Heart right ventricle (tissue), 16 donors: ENCODE measurements at regions not wholly inside any gene's neighbourhood (a gene's known extent, or its start where the extent isn't known, plus 50 kb on each side); places are given as distances from the start of the nearest gene placed in this dataset.

ENCODE experiments used
- ATAC-seq, 8 donors: fragments of 200-7000 bp; cut with Tn5 transposase; one replicate each; pipeline ENCODE4 v1.9.1; 2020; ENCODE audit warnings: mild to moderate bottlenecking in 8 of 8, moderate library complexity in 8 of 8, moderate number of reproducible peaks in 1 of 8
- DNase-seq, 2 donors: peaks; one replicate each; pipeline ENCODE4 v3.0.0-alpha.2; 2020
- H3K27ac ChIP-seq, 10 donors: fragments of 200-600 bp; sonication (generic) in 2 of 10; one replicate each; pipeline versions ENCODE4 v1.5.0 to v1.8.0; 2020 to 2022; ENCODE audit warnings: mild to moderate bottlenecking in 3 of 10
- H3K27me3 ChIP-seq, 7 donors: fragments of 200-600 bp; one replicate each; pipeline ENCODE4 v1.8.0; 2021 to 2022; ENCODE audit warnings: mild to moderate bottlenecking in 2 of 7
- H3K36me3 ChIP-seq, 9 donors: fragments of 200-600 bp; sonication (generic) in 1 of 9; one replicate each; pipeline versions ENCODE4 v1.5.0 to v1.8.0; 2020 to 2022; ENCODE audit warnings: mild to moderate bottlenecking in 2 of 9
- H3K4me1 ChIP-seq, 9 donors: fragments of 200-600 bp; sonication (generic) in 1 of 9; one replicate each; pipeline versions ENCODE4 v1.5.0 to v1.8.0; 2020 to 2022; ENCODE audit warnings: mild to moderate bottlenecking in 4 of 9
- H3K4me3 ChIP-seq, 10 donors: fragments of 200-600 bp; sonication (generic) in 2 of 10; one replicate each; pipeline versions ENCODE4 v1.5.0 to v1.8.0; 2020 to 2022; ENCODE audit warnings: mild to moderate bottlenecking in 7 of 10, moderate library complexity in 2 of 10
- H3K9me3 ChIP-seq, 11 donors: fragments of 200-600 bp in 10 of 11; sonication (generic) in 2 of 11; one replicate each; pipeline versions ENCODE4 v1.5.0 to v1.8.0; 2013 to 2022; ENCODE audit warnings: mild to moderate bottlenecking in 2 of 11, control low read depth in 1 of 11, moderate library complexity in 1 of 11
- WGBS, 2 donors: extraction: QIAGEN DNeasy Blood & Tissue Kit; methylation state at CpG; one replicate each; pipeline ENCODE4 v1.1.7; 2013; ENCODE audit warnings: inconsistent platforms in 1 of 2; 5-methylcytosine and 5-hydroxymethylcytosine counted together
- intact Hi-C, 10 donors: fragments of 100-400 bp; cut with DNase I; formaldehyde crosslinking; loops; one replicate each; pipeline versions ENCODE4 v1.11.1 to v1.14.2; 2022
- TF ChIP-seq, protein P1 (sequence below), 9 donors: fragments of 200-600 bp; sonication (generic) in 2 of 9; IDR thresholded peaks; one replicate each; pipeline versions ENCODE4 v1.5.0 to v1.8.0; 2021 to 2022; ENCODE audit warnings: antibody characterized with exemption in 9 of 9, mild to moderate bottlenecking in 5 of 9, moderate library complexity in 1 of 9
- donor health status: Arrhythmogenic right ventricular cardiomyopathy.
- donor health status: ischemic (EF 13 %, LVEDD 7.1; RV severe dilation, severe dysfunction).
- donor health status: healthy with polysubstance abuse.
- donor health status: DM: no; HTN: yes; CAD: no.
- donor health status: DM: no; HTN: no; CAD: no.
- donor health status: ischemic (EF 25% LVEDD 6.9; RV normal size, moderate dysfunction).
- donor health status: ischemic (EF 25% LVEDD 5.7; RV mildly dilated, moderate dysfunction).
- donor health status: healthy.
- donor health status: DM: yes; HTN: yes; CAD: no.
- donor health status: Ischemic cardiomyopathy.
- donor health status: ischemic (EF 35%, LVEDD 5.7; RV mildly dilated, moderate dysfunction).
- donor health status: nonischemic (EF 11% LVEDD 7.7; RV severe dilation, severe dysfunction).
- donor health status: DM: yes; HTN: yes; CAD: no.
- donor health status: PGD.
- donor health status: ischemic (EF 29% LVEDD 5.4; RV normal size, mild dysfunction).
- donor health status: nonischemic (EF 23%, LVEDD 6.1; RV moderate dilation, normal function).

DNA sequence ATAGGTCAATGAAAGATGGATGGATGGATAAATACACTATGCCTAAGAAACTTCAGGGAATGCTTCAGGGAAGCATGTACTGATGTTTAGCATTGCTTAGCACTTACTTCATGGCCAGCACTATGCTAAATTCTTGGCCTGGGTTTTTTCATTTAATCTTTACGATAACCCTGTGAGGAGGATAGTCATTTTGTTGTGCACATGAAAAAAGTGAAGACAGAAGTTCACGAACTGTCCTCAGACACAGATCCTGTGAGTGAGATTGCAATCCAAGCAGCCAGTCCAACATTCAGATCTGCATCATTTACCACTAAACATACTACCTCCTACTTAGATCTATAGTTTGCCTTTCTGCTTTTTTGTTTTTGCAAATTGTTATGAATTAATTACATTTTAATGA is 510.8 kb upstream of the AGTR1 start:
- TF ChIP-seq, protein P1, sequence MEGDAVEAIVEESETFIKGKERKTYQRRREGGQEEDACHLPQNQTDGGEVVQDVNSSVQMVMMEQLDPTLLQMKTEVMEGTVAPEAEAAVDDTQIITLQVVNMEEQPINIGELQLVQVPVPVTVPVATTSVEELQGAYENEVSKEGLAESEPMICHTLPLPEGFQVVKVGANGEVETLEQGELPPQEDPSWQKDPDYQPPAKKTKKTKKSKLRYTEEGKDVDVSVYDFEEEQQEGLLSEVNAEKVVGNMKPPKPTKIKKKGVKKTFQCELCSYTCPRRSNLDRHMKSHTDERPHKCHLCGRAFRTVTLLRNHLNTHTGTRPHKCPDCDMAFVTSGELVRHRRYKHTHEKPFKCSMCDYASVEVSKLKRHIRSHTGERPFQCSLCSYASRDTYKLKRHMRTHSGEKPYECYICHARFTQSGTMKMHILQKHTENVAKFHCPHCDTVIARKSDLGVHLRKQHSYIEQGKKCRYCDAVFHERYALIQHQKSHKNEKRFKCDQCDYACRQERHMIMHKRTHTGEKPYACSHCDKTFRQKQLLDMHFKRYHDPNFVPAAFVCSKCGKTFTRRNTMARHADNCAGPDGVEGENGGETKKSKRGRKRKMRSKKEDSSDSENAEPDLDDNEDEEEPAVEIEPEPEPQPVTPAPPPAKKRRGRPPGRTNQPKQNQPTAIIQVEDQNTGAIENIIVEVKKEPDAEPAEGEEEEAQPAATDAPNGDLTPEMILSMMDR (IDR thresholded peaks at IDR 0.05) = no peak
- Histone ChIP-seq H3K4me3 (no peak overlapping the region), H3K36me3 (no peaks in the 10 kb centered on the region), H3K27me3 (no peaks in the 10 kb centered on the region), H3K27ac (no peak overlapping the region), H3K9me3 (peaks cover 0 to 9% (median 0%) of the 10 kb centered on the region in 11 donors), H3K4me1 (no peaks in the 10 kb centered on the region)
- DNase-seq (no peak), ATAC-seq (no peak)
- intact Hi-C loops = no loop called here
- 54 to 62% methylated on average over 2 of the region's 2 CpGs for WGBS, 2 donors

DNA sequence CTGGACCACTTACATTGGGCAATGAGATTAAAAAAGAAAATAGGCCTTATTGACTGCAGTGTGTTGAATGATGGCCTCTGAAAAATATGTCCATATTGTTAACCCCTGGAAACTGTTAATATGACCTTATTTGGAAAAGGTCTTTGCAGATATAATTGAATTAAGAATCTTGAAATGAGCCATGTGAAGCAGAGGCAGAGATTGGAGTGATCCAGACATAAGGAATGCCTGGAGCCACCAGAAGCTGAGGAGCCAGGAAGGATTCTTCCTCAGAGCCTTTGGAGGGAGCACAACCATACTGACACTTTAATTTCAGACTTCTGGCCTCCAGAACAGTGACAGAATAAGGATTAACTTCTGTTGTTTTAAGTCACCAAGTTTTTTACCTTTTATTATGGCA is 510.4 kb upstream of the AGTR1 start:
- Histone ChIP-seq H3K9me3 (peaks cover 0 to 5% (median 0%) of the 10 kb centered on the region in 11 donors), H3K27ac (no peak overlapping the region), H3K27me3 (no peaks in the 10 kb centered on the region), H3K36me3 (no peaks in the 10 kb centered on the region), H3K4me1 (no peaks in the 10 kb centered on the region), H3K4me3 (no peak overlapping the region)
- TF ChIP-seq, protein P1 (IDR thresholded peaks at IDR 0.05) = no peak
- ATAC-seq (no peak), DNase-seq (no peak)
- intact Hi-C loops = no loop called here

DNA sequence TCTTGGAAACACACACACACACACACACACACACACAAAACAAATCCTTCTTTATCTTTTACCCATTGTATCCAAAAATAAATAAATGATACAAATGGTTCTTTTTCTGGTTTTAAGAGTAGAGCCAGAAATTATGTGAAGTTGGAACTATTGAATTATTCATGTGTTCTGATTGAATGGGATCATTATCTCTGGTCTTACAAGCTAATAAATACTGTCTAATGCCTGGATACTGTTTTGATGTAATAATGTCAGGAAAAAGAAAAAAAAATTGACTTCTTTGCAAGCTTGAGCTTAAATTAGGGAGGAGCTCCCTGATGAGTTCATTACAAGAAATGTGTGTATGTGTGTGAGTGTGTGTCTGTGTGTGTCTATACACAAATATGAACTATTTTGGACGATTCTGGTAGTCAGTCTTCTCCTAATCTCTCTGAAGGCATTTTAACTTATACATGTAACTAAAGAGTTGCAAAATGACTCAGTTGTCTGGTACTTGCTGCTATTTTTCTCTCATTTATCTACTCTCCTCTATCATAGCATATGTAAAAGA is 507.2 kb upstream of the AGTR1 start:
- Histone ChIP-seq H3K4me1 (no peaks in the 10 kb centered on the region), H3K4me3 (no peak overlapping the region), H3K27me3 (no peaks in the 10 kb centered on the region), H3K9me3 (peaks cover 0 to 4% (median 0%) of the 10 kb centered on the region in 11 donors), H3K36me3 (no peaks in the 10 kb centered on the region), H3K27ac (no peak overlapping the region)
- no peak for DNase-seq
- intact Hi-C loops = no loop called here
- ATAC-seq = no peak
- 27 to 33% methylated on average over 1 of the region's 1 CpG for WGBS, 2 donors
- TF ChIP-seq, protein P1 (IDR thresholded peaks at IDR 0.05) = no peak

DNA sequence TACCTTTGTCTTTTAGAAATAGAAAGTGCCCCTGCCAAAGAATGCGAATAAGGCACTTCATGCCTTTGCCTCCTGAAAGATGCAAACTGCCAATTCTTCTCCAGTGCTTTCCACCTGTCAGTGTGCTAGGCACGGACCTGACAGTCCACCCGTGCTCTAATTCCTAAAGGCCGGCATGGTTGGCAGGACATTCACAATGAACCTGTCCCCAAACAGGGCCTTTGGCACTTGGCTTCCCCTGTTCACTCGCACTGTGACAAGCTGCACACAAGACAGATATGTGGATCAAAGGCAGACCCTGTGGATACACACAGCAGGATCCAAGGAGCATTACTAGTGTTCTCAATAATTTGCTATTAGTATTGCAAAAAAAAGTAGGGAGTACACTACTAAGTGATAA is 505.7 kb upstream of the AGTR1 start:
- DNase-seq (no peak), ATAC-seq (no peak)
- Histone ChIP-seq H3K9me3 (peaks cover 0 to 6% (median 0%) of the 10 kb centered on the region in 11 donors), H3K4me1 (no peaks in the 10 kb centered on the region), H3K27ac (no peak overlapping the region), H3K36me3 (no peaks in the 10 kb centered on the region), H3K27me3 (no peaks in the 10 kb centered on the region), H3K4me3 (no peak overlapping the region)
- intact Hi-C loops = no loop called here
- TF ChIP-seq, protein P1 (IDR thresholded peaks at IDR 0.05) = no peak
- 75 to 76% methylated on average over 5 of the region's 5 CpGs for WGBS, 2 donors
